AML-193 (cell line): ENCODE measurements at regions not wholly inside any gene's neighbourhood (a gene's known extent, or its start where the extent isn't known, plus 50 kb on each side); places are given as distances from the start of the nearest gene placed in this dataset.
A peak's percentile ranks its signal among the peaks of the same experiment; 100 is the strongest.

Experiments
- DNase-seq, 2 experiments: peaks; one replicate each; lab custom pipeline; 2025; lab: John Stamatoyannopoulos, UW

GRCh38 chr2:4499316-4500030, 796.1 kb downstream of the DCDC2C start:
- no peak for DNase-seq

GRCh38 chr2:4501525-4501924, 798.1 kb downstream of the DCDC2C start:
- DNase-seq = no peak

- no peak for DNase-seq
Observed at GRCh38 chr2:4502230-4502843, 799.0 kb downstream of the DCDC2C start.

GRCh38 chr2:4507661-4508060, 804.3 kb downstream of the DCDC2C start:
- DNase-seq = no peak

- DNase-seq = no peak
Observed at GRCh38 chr2:4515871-4516761, 812.7 kb downstream of the DCDC2C start.

GRCh38 chr2:4518596-4518995, 815.2 kb downstream of the DCDC2C start:
- DNase-seq = no peak

- DNase-seq = no peak
Observed at GRCh38 chr2:4522498-4523421, 819.4 kb downstream of the DCDC2C start.

- no peak for DNase-seq
Observed at GRCh38 chr2:4527416-4527815, 824.0 kb downstream of the DCDC2C start.

GRCh38 chr2:4528246-4528645, 824.9 kb downstream of the DCDC2C start:
- DNase-seq = no peak

GRCh38 chr2:4528773-4529172, 825.4 kb downstream of the DCDC2C start:
- peak; percentile 18 to 33 for DNase-seq

- no peak for DNase-seq
Observed at GRCh38 chr2:4529738-4530137, 826.4 kb downstream of the DCDC2C start.

GRCh38 chr2:4530231-4530630, 826.9 kb downstream of the DCDC2C start:
- no peak for DNase-seq

GRCh38 chr2:4533806-4534205, 830.4 kb downstream of the DCDC2C start:
- no peak for DNase-seq

GRCh38 chr2:4539121-4539520, 835.7 kb downstream of the DCDC2C start:
- no peak for DNase-seq

GRCh38 chr2:4549666-4550210, 846.4 kb downstream of the DCDC2C start:
- no peak for DNase-seq

GRCh38 chr2:4551691-4552474, 848.5 kb downstream of the DCDC2C start:
- no peak for DNase-seq

GRCh38 chr2:4553241-4553640, 849.9 kb downstream of the DCDC2C start:
- no peak for DNase-seq

GRCh38 chr2:4556135-4556896, 852.9 kb downstream of the DCDC2C start:
- no peak for DNase-seq

GRCh38 chr2:4561196-4561595, 857.8 kb downstream of the DCDC2C start:
- no peak for DNase-seq

GRCh38 chr2:4576075-4576474, 872.7 kb downstream of the DCDC2C start:
- no peak for DNase-seq
